ENCODE measurements at regions not wholly inside any gene's neighbourhood (a gene's known extent, or its start where the extent isn't known, plus 50 kb on each side); places are given as distances from the start of the nearest gene placed in this dataset.

DNA sequence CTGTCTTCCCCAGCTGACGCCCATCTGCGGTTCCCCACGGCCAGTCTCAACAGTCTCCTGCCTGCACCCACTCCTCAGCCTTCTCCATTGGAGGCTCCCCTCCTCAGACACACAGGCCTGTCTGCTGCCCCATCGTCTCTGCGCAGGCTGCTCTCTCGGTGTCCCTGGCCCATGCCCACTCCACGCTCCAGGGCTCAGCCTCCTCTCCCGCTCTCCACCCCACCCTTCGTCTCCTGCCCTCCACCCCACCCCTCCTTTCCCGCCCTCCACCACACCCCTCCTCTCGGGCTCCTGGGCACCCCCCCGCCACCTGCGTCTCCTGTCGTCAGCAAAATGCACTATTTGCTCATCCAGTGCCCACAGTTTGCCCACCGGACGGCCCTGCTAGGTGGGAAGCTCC, 119.6 kb upstream of the DIO3 start:
- BruUV-seq (replicated peaks), result no TSS peak

More for the DNA sequence above, 119.6 kb upstream of the DIO3 start:
- H3K9ac ChIP-seq (ENCODE audit: low read depth, low read length), result no peak overlapping the region
- H3K18ac ChIP-seq (ENCODE audit: low read depth, low read length), result no peak overlapping the region
- no peak overlapping the region for H3K56ac ChIP-seq (ENCODE audit: extremely low read depth, insufficient read depth, low read length)
- peaks cover 2% of the 10 kb centered on the region; the same call in 1 of the 2 replicates for H3K27me3 ChIP-seq (ENCODE audit: control insufficient read depth, insufficient read depth, low read length)
- no peak overlapping the region for H2AK9ac ChIP-seq (replicated peaks; ENCODE audit: low read depth, low read length, poor library complexity)
- no peaks in the 10 kb centered on the region for H3K9me1 ChIP-seq (ENCODE audit: insufficient read depth, low read length)
- H3K4me3 ChIP-seq (ENCODE audit: insufficient read depth, low read depth, low read length), result no peak overlapping the region
- dilution Hi-C loops (cut with HindIII; ENCODE audit: low sequenced_read_pairs, unreplicated experiment), result no loop called here
- H3K23ac ChIP-seq (ENCODE audit: low read depth, low read length), result no peak overlapping the region
- H4K20me1 ChIP-seq (ENCODE audit: insufficient read depth, low read length), result no peaks in the 10 kb centered on the region
- H3K14ac ChIP-seq (replicated peaks; ENCODE audit: low read depth, low read length), result no peak overlapping the region
- intact Hi-C loops (cut with micrococcal nuclease), result no loop called here
- DNase-seq, result no peak
- no peaks in the 10 kb centered on the region; the same call in 1 of the 2 replicates for H3K4me1 ChIP-seq (ENCODE audit: control insufficient read depth, insufficient read depth, low read length)
- H3K9me3 ChIP-seq (ENCODE audit: control insufficient read depth, insufficient read depth, low read length), result peaks cover 2% of the 10 kb centered on the region; the same call in 1 of the 2 replicates
- H3K27ac ChIP-seq (ENCODE audit: insufficient read depth, low read length), result no peak overlapping the region
- no peak overlapping the region for H2AFZ ChIP-seq (replicated peaks; ENCODE audit: low read length, poor library complexity)
- H3K79me1 ChIP-seq (ENCODE audit: low read depth in 1 of 2, low read length in 2 of 2), result no peaks in the 10 kb centered on the region
- TF ChIP-seq MXI1 (IDR thresholded peaks at IDR 0.05; ENCODE audit: borderline replicate concordance, low read depth, low read length), result no peak
- H2AK5ac ChIP-seq (ENCODE audit: low read depth, low read length), result no peak overlapping the region
- ATAC-seq (ENCODE audit: low read depth), result no peak
- in situ Hi-C loops (cut with MboI; ENCODE audit: low sequenced_read_pairs), result no loop called here
- H2BK120ac ChIP-seq (ENCODE audit: low read depth, low read length), result no peak overlapping the region
- no peak overlapping the region for H2BK15ac ChIP-seq (ENCODE audit: low read depth, low read length)
- CTCF ChIA-PET, result no interaction called here
- H4K8ac ChIP-seq (ENCODE audit: low read depth in 2 of 2, low read length in 2 of 2), result no peak overlapping the region
- H3K4ac ChIP-seq (ENCODE audit: low read depth, low read length), result no peak overlapping the region
- WGBS, 2 experiments (ENCODE audit: extremely low coverage in 2 of 2, insufficient read length in 1 of 2), result 89% methylated on average over 9 of the region's 16 CpGs; no CpG with 5 or more reads in 1 of the 2 experiments
- H2BK20ac ChIP-seq (ENCODE audit: low read depth, low read length), result no peak overlapping the region
- H2BK5ac ChIP-seq (ENCODE audit: low read depth, low read length, poor library complexity, severe bottlenecking), result no peak overlapping the region
- no peaks in the 10 kb centered on the region for H3K36me3 ChIP-seq (ENCODE audit: control insufficient read depth, insufficient read depth, low read length)
- H4K5ac ChIP-seq (ENCODE audit: low read depth, low read length), result no peak overlapping the region
- H3K4me2 ChIP-seq (ENCODE audit: low read depth, low read length), result no peak overlapping the region
- POLR2A ChIA-PET (ENCODE audit: unreplicated experiment), result no interaction called here
- no peak overlapping the region for H4K91ac ChIP-seq (ENCODE audit: insufficient read depth, low read depth, low read length)
